Prostate gland (tissue), 2 donors: ENCODE measurements at regions not wholly inside any gene's neighbourhood (a gene's known extent, or its start where the extent isn't known, plus 50 kb on each side); places are given as distances from the start of the nearest gene placed in this dataset.

Experiments used
- POLR2A ChIP-seq: fragments of 450-650 bp; IDR thresholded peaks from one replicate; pipeline ENCODE4 v1.6.1; 2016; ENCODE audit warnings: antibody characterized with exemption, mild to moderate bottlenecking
- TF ChIP-seq, protein P1 (sequence below), 4 experiments: fragments of 200-600 bp in 2 of 4; fragments of 450-650 bp in 2 of 4; sonication (generic) in 2 of 4; IDR thresholded peaks; 1 replicate in 3 of 4; 2 replicates in 1 of 4; pipeline ENCODE4 v1.5.1; 2016 to 2019; ENCODE audit warnings: antibody characterized with exemption in 4 of 4, mild to moderate bottlenecking in 2 of 4, moderate library complexity in 2 of 4

- TF ChIP-seq, protein P1, sequence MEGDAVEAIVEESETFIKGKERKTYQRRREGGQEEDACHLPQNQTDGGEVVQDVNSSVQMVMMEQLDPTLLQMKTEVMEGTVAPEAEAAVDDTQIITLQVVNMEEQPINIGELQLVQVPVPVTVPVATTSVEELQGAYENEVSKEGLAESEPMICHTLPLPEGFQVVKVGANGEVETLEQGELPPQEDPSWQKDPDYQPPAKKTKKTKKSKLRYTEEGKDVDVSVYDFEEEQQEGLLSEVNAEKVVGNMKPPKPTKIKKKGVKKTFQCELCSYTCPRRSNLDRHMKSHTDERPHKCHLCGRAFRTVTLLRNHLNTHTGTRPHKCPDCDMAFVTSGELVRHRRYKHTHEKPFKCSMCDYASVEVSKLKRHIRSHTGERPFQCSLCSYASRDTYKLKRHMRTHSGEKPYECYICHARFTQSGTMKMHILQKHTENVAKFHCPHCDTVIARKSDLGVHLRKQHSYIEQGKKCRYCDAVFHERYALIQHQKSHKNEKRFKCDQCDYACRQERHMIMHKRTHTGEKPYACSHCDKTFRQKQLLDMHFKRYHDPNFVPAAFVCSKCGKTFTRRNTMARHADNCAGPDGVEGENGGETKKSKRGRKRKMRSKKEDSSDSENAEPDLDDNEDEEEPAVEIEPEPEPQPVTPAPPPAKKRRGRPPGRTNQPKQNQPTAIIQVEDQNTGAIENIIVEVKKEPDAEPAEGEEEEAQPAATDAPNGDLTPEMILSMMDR (IDR thresholded peaks at IDR 0.05), result no peak
- TF ChIP-seq POLR2A, result no peak
These were observed 64.4 kb upstream of the CFAP46 start for GRCh38 chr10:133006806-133007205.
